MCF 10A (cell line): ENCODE measurements at regions not wholly inside any gene's neighbourhood (a gene's known extent, or its start where the extent isn't known, plus 50 kb on each side); places are given as distances from the start of the nearest gene placed in this dataset.

Source experiments
- BruUV-seq: library from RNA; stranded (reverse); fragments of 400-500 nt; replicated peaks from 2 replicates; lab custom pipeline; 2021; lab: Mats Ljungman, UMichigan
- CTCF ChIA-PET: fragments of 300-600 bp; sonication (Branson Sonifier 250); formaldehyde crosslinking; extraction: SDS; loops from one replicate; lab custom pipeline; 2021; ENCODE audit warnings: antibody characterized with exemption, inconsistent platforms; lab: Yijun Ruan, JAX
- POLR2A ChIA-PET: fragments of 300-600, 350-650 bp; sonication (Branson Sonifier 250); formaldehyde crosslinking; extraction: SDS; loops from one replicate; lab custom pipeline; 2020; ENCODE audit warnings: antibody characterized with exemption, inconsistent platforms; lab: Yijun Ruan, JAX
- DNase-seq: peaks from one replicate; pipeline ENCODE4 v3.0.0-alpha.2; 2018; ENCODE audit not compliant: unreplicated experiment
- H3K27ac Mint-ChIP-seq: one replicate; pipeline ENCODE4 v1.8.0; 2022; ENCODE audit warnings: mild to moderate bottlenecking, low read depth, mixed read lengths; ENCODE audit not compliant: unreplicated experiment
- H3K27me3 Mint-ChIP-seq: one replicate; pipeline ENCODE4 v1.8.0; 2022; ENCODE audit warnings: mixed read lengths; ENCODE audit not compliant: insufficient read depth, unreplicated experiment
- H3K36me3 Mint-ChIP-seq: one replicate; pipeline ENCODE4 v1.8.0; 2022; ENCODE audit warnings: mild to moderate bottlenecking, moderate library complexity, mixed read lengths; ENCODE audit not compliant: insufficient read depth, unreplicated experiment
- H3K4me1 Mint-ChIP-seq: one replicate; pipeline ENCODE4 v1.8.0; 2022; ENCODE audit warnings: mixed read lengths; ENCODE audit not compliant: insufficient read depth, unreplicated experiment
- H3K4me3 Mint-ChIP-seq: one replicate; pipeline ENCODE4 v1.8.0; 2022; ENCODE audit warnings: mild to moderate bottlenecking, moderate library complexity, mixed read lengths; ENCODE audit not compliant: unreplicated experiment
- H3K9me3 Mint-ChIP-seq: one replicate; pipeline ENCODE4 v1.8.0; 2022; ENCODE audit warnings: mixed read lengths; ENCODE audit not compliant: unreplicated experiment
- intact Hi-C: fragments of 100-400 bp; cut with micrococcal nuclease; formaldehyde crosslinking; loops from 2 replicates; pipeline ENCODE4 v1.14.1; 2022
- TF ChIP-seq, protein P1 (sequence below): fragments of 200-600 bp; IDR thresholded peaks from one replicate; pipeline ENCODE4 v1.8.0; 2022; ENCODE audit warnings: antibody characterized with exemption, mild to moderate bottlenecking; ENCODE audit not compliant: unreplicated experiment

DNA sequence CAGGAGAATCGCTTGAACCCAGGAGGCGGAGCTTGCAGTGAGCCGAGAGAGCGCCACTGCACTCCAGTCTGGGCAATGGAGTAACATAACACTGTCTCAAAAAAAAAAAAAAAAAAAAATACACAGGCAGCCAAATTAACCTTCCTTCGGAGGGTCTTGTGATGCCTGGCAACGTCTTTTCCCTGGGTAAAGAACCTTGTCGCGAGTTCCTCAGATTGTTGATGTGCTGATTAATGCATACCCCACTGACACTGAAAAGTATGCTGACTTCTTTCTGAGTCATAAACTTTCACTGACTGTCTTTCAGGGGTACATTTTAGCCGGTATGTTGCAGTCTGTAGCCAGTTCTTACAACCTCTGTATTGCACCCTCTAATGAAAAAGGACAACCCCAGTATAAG, 95.1 kb upstream of the SOD1 start:
- TF ChIP-seq, protein P1, sequence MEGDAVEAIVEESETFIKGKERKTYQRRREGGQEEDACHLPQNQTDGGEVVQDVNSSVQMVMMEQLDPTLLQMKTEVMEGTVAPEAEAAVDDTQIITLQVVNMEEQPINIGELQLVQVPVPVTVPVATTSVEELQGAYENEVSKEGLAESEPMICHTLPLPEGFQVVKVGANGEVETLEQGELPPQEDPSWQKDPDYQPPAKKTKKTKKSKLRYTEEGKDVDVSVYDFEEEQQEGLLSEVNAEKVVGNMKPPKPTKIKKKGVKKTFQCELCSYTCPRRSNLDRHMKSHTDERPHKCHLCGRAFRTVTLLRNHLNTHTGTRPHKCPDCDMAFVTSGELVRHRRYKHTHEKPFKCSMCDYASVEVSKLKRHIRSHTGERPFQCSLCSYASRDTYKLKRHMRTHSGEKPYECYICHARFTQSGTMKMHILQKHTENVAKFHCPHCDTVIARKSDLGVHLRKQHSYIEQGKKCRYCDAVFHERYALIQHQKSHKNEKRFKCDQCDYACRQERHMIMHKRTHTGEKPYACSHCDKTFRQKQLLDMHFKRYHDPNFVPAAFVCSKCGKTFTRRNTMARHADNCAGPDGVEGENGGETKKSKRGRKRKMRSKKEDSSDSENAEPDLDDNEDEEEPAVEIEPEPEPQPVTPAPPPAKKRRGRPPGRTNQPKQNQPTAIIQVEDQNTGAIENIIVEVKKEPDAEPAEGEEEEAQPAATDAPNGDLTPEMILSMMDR: no peak
- ChIA-PET CTCF (interaction anchor here (2.9 kb wide), 1 partner anchor 16 kb away, joined by 17 read pairs; no protein-coding TSS in a partner anchor), POLR2A (no interaction called here)
- DNase-seq: no peak
- no peak overlapping the region for H3K27ac Mint-ChIP-seq
- H3K4me3 Mint-ChIP-seq: no peak overlapping the region
- no peaks in the 10 kb centered on the region for H3K27me3 Mint-ChIP-seq
- peaks cover 2% of the 10 kb centered on the region for H3K4me1 Mint-ChIP-seq
- H3K36me3 Mint-ChIP-seq: no peaks in the 10 kb centered on the region
- intact Hi-C loops: no loop called here
- H3K9me3 Mint-ChIP-seq: no peaks in the 10 kb centered on the region
- BruUV-seq: no TSS peak

DNA sequence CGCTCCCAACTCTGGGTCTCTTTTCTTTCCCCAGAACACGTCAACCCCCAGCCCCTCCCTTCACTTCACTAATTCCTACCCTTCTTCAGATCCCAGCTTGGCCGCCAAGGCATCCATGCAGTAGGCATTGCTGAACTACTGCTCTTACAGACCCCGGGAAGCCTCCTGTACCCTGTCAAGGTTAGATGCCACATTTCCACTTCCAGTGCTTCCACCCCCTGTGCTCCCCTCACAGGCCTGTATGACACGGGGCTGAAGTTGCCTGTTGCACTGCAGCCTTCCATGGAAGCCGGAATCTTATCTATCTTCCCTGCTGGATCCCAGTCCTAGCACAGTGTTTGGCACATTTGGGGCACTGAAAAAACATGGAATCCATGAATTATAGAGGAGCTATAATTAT, 99.0 kb upstream of the SOD1 start:
- no peak overlapping the region for H3K27ac Mint-ChIP-seq
- no peaks in the 10 kb centered on the region for H3K27me3 Mint-ChIP-seq
- DNase-seq: no peak
- ChIA-PET POLR2A (no interaction called here), CTCF (interaction anchor here (0.6 to 3.0 kb wide), 4 partner anchors 10 to 101 kb away, joined by 3 to 17 read pairs (median 4); no protein-coding TSS in a partner anchor)
- no peaks in the 10 kb centered on the region for H3K36me3 Mint-ChIP-seq
- intact Hi-C loops: no loop called here
- H3K9me3 Mint-ChIP-seq: no peaks in the 10 kb centered on the region
- TF ChIP-seq, protein P1: no peak
- H3K4me1 Mint-ChIP-seq: peaks cover 5% of the 10 kb centered on the region
- BruUV-seq: no TSS peak
- H3K4me3 Mint-ChIP-seq: peak overlapping the region; percentile 7

DNA sequence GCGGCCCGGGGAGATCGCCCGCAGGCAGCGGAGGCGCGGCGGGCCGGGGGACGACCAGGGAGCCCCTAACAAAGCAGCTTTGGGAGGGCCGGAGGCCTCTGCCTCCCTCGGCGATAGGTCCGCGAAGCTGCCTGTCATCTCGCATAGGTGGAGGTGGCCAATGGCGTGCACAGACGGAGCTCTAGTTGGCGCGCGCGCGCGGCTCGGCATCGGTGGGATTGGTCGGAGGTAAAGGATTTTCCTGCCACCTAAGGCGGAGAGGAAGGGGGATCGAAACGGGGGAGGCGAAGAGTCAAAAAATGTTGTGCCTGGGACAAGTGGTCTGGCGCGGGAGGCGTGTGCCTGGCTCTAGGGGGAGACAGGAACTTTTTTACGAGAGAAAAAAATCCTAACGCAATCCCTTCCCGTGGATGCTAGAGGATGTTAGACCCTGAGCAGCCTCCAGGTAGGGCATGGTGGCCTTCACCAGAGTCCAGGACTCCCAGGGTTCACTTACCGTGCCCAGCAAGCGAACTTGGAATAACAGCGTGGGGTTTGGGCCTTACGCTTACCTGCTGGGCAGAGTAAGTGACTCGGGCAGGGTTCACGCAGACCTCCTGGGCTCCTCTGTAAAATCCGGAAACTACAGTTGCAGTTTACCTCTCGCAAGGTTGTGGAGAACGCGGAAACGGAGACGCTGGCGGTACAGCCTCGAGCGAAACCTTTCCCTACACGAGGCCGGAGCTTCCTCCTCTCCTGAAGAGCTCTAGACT, 99.9 kb upstream of the SOD1 start:
- TF ChIP-seq, protein P1: no peak
- H3K4me3 Mint-ChIP-seq: peak overlapping the region; percentile 78
- no peaks in the 10 kb centered on the region for H3K9me3 Mint-ChIP-seq
- H3K36me3 Mint-ChIP-seq: no peaks in the 10 kb centered on the region
- BruUV-seq: no TSS peak
- ChIA-PET CTCF (interaction anchor here (0.6 to 3.0 kb wide), 13 partner anchors 11 to 474 kb away, joined by 3 to 17 read pairs (median 4); no protein-coding TSS in a partner anchor), POLR2A (interaction anchor here (0.5 to 1.4 kb wide), 13 partner anchors 12 to 1596 kb away, joined by 3 to 5 read pairs (median 3); partner anchors contain the start of gene TIAM1)
- H3K27me3 Mint-ChIP-seq: no peaks in the 10 kb centered on the region
- H3K4me1 Mint-ChIP-seq: peaks cover 5% of the 10 kb centered on the region
- DNase-seq: peak; percentile 92
- H3K27ac Mint-ChIP-seq: no peak overlapping the region
- intact Hi-C loops: loop anchor here (1.0 to 5.0 kb wide), 2 partner anchors 45 to 217 kb away; partner anchors contain the start of gene TIAM1

DNA sequence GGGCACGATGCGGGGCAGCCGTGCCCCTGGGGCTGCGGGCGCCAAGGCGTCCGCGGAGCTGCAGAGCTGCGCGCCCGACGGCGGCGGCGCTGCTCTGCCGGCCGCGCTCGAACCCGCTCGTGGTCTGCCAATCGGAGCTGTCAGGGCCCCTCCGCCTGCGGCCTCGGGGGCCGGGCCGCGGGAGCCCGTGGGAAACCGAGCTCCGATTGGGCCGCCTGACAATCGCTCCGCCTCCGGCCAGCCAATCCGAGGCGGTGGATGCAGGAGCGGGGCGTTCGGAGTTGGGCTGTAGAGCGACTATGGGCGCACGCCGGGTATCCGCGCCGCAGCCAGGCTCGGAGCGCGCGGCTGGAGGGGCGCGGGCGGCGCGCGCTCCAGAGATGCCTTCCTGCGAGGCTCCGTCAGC, 100.5 kb upstream of the SOD1 start:
- TF ChIP-seq, protein P1: peak; percentile 34
- POLR2A ChIA-PET: interaction anchor here (0.6 to 1.4 kb wide), 12 partner anchors 11 to 1595 kb away, joined by 3 to 5 read pairs (median 3); partner anchors contain the start of gene TIAM1
- Mint-ChIP-seq H3K4me3 (peak overlapping the region; percentile 78), H3K36me3 (no peaks in the 10 kb centered on the region), H3K27me3 (no peaks in the 10 kb centered on the region), H3K27ac (no peak overlapping the region), H3K4me1 (peaks cover 5% of the 10 kb centered on the region), H3K9me3 (no peaks in the 10 kb centered on the region)
- CTCF ChIA-PET: interaction anchor here (0.6 to 3.0 kb wide), 15 partner anchors 10 to 473 kb away, joined by 3 to 17 read pairs (median 3); no protein-coding TSS in a partner anchor
- intact Hi-C loops: loop anchor here (1.0 to 5.0 kb wide), 2 partner anchors 45 to 217 kb away; partner anchors contain the start of gene TIAM1
- no TSS peak for BruUV-seq
- peak; percentile 93 for DNase-seq
